NCI-H2081 treated with DMSO at 0.1 percent for 48 hours (cell line): ENCODE measurements at regions not wholly inside any gene's neighbourhood (a gene's known extent, or its start where the extent isn't known, plus 50 kb on each side); places are given as distances from the start of the nearest gene placed in this dataset.

Source experiments
- DNase-seq: peaks from one replicate; lab custom pipeline; 2025; lab: John Stamatoyannopoulos, UW

DNA sequence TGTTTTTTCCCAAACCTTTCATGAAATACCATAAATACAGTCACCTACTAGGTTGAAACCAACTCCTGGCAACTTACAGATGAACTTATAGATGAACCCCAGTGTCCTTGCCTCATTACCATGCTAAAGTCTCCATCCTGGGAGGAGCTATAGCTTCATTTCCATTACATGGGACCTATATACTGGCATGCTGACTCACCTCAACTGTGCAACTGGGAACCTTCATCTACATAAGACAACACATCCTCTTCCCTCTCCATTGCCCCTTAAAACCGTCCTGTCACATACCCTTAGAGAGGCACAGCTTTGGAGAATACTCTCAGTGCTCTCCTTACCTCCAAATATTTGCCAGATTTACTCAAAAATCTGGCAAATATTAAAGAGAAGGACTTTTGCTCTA, 638.3 kb downstream of the HTR1A start:
- DNase-seq = no peak

DNA sequence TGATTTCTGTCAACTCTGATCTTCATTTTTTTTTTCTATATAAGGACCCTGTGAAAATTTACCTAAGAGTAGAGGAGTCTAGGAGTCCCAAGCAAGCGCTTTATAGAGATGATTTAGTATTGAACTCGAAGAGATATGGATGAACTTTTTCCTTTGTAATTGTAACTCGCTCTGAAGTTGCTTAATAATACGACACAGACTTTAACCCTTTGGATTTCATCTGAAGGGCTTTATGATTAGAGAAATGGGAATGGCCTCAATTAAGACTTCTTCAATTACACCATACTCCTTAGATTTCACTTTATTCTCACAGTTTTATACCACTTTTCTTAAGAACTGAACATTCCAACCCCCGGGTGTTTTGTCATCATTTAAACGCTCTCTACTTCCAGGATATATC, 647.7 kb downstream of the HTR1A start:
- DNase-seq = no peak

DNA sequence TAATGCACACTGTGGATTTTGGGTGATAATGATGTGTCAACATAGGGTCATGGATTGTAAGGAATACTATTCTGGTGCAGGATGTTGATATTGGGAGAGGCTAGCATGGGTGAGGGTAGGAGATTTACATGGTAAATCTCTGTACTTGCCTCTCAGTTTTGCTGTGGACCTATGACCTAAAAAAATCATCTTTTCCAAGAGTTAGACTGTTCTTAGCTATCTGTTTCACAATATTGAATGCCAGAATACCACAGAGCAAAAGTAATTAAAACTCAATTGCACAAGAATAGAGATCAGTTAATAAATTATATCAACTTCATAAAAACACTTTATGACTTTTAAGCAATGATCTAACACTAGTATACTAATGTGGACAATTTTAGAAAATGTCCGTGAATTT, 651.6 kb downstream of the HTR1A start:
- no peak for DNase-seq

DNA sequence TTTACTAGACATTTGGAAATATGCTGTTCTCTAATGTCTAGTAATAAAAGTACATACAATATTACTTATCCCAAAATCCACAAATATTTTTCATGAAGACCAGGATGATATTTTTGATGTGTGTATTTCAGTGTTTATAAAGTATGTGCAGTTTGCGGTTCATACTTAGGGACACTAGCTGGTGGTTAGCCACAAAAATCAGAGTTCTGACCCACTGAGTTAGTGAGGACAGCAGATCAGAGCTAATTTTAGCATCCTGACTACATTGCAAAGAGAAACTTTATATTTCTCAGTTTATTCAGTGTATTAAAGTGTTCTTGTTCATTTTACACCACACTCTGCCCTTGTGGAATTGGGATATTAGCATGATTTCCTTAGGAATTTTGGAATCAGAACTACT, 655.3 kb downstream of the HTR1A start:
- no peak for DNase-seq

DNA sequence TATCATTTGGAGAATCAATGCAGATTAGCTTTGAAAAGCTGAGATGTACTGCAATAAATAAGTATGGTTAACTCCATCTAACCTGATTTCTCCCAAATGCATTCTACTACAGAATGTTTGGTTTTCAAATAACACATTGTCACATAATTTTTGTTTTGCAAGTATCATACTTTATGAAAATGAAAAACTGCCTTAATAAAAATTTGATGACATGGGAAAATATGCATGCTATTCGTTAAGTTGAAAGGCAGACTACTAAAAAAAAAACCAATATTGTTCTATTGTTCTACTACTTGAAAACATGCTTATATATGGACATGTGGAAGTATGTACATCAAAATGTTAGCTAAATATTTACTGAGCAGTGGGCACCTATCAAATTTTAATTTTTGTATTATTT, 668.9 kb downstream of the HTR1A start:
- DNase-seq = no peak

DNA sequence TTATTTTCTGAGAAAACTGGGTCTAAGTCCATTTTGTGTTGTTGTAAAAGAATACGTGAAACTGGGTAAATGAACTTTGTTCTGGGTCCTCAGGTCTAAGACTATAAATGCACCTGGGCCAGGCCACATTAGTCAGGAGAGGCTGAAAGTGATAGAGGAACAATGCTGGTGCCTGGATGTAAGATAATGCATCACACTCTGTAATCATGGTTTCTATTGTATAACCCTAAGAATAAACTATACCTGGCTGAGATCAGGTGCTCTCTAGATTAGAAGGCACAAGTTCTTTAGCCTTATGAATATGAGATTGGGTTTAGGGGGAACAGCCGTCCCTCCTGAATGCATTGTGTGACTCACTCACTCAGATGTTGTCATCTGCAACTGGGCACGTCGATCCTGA, 675.5 kb downstream of the HTR1A start:
- DNase-seq = no peak

DNA sequence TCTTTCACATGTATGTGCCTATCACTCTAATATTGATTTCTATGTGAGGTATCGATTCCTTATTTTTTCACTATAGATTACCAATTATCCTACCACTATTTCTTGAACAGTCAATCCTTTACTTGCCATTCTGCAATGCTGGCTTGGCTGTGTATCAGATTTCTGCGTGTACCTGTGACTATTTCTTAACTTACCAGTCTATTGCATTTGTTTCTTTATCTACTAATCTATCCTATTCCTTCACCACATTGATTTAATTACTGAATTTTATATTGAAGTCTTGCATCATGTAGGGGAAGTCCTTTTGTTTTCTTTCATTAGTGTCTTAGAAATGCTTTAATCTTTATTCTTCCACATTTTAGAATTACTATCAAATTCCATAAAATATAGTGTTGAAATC, 684.8 kb downstream of the LRRC70 start:
- DNase-seq = no peak

DNA sequence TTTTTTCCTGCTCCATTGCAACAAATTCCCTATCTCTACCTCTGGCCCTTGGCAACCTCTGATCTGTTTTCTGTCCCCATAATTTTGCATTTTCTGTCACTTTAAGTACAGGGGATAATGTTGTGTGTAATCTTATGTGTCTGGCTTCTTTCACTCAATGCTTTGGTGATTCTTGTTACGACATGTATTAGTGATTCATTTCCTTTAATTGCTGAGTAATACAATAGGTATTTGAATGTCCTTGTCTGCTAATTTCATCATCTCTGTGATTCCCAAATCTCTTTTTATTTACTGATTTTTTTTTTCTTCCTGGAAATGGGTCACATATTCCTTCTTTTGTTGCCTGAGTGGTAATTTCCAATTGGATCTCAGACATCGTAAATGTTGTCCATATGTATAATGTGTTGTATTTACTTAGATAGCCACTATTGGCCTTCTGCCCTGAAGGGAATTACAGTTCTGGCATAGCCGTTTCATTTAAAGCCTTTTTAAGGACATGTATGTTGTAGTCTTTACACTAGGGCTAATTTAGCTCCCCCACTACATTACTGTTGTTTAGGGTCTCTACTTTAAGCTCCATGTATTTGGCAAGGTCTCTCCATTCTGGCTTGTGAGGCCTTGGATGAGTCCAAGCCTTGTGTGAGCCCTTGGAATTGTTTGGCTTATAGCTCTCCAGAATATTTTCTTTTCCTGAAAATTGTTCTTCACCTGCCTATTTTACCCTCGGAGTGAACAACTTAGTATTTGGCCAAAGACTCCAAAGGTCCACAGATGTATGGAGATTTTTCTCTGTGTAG, 683.8 kb downstream of the LRRC70 start:
- DNase-seq = no peak

DNA sequence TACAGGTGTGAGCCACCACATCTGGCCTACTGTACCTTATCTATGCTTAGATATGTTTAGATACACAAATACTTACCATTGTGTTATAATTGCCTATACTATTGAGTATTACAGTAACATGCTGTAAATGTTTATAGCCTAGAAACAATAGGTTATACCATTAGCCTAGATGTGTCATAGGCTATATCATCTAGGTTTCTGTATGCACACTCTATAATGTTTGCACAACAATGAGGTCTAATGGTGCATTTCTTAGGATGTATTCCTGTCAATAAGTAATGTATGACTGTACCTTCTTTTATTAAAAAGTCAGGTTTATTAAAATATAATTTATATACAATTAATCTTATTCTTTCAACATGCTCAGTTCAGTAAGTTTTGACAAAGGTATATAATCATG, 683.1 kb downstream of the LRRC70 start:
- DNase-seq = no peak

DNA sequence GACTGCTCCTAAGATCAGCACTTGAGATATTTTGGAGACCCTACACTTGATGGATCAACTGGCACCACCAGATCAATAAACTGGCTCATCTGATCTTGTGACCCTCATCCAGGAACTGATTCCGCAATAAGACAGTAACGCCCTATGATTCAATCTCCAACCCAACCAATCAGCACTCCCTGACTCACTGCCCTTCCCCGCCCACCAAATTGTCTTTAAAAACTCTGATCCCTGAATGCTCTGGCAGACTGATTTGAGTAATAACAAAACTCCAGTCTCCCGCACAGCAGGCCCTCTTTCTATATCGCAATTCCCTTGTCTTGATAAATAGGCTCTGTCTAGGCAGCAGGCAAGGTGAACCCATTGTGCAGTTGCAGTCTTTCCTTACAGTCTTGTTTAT, 677.0 kb downstream of the LRRC70 start:
- DNase-seq = no peak

DNA sequence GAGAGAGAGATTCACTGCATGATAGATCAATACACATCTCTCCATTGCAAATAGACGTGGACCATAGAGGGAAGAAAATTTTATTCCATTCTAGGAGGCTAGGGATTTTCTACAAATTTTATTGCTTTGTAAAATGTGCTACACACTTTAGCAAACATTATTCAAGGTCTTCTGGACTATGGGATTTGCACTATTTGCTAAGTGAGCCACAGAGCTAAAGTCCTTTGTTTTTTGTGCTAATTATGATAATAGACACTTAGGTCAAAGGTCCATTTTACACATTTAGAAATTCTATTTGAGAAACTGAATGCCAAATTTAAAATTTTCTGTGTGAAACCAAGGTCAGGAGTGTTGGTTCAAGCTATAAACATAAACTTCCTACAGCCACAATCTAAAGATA, 672.3 kb downstream of the LRRC70 start:
- DNase-seq = no peak

DNA sequence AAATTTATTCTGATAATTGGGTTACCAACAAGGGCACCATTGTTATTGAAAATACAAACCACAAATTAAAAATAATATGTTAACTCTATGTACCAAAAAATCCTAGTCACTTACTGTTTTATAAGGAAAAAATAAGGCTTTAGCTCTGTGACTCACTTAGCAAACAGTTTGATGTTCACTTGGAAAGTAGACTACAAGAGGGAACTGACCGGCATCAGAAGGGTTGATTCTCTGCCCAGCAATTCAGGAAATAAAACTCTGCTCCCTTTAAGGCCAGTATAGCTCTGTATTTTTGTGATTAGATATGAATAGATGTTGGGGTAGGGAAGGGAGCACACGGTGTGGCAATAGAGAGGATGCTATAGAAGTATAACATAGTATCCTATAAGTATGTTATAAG, 671.3 kb downstream of the LRRC70 start:
- no peak for DNase-seq

DNA sequence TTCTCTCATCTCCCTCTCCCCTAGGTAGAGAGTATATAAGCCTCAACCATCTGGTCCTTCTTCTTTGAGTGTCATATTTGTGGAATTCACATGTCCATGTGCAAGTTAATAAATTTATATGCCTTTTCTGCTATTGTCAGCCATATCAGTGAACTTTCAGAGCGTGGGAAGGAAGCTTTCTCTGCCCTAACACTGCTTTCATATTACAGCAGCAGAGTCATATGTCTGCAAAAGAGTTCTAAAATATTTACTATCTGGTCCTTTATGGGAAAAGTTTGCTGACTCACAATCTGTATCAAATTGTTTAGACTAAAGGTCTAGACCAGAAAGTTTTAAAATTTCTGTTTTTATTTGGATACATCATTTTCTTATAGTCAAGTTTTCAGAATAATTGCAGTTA, 669.0 kb downstream of the LRRC70 start:
- DNase-seq = no peak

DNA sequence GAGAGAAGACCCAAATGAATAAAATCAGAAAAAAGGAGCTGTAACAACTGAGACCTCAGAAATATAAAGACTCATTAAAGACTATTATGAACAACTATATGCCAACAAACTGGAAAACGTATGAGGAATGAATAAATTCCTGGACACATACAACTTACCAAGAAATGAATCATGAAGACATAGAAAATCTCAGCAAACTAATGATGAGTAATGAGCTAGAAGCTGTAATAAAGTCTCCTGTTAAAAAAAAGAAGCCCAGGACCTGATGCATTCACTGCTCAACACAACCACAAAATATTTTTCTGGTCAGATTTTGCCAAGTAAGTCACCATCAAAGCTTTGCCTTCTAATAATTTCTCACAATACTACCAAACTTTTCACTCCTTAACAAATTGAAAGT, 666.7 kb downstream of the LRRC70 start:
- DNase-seq = no peak

DNA sequence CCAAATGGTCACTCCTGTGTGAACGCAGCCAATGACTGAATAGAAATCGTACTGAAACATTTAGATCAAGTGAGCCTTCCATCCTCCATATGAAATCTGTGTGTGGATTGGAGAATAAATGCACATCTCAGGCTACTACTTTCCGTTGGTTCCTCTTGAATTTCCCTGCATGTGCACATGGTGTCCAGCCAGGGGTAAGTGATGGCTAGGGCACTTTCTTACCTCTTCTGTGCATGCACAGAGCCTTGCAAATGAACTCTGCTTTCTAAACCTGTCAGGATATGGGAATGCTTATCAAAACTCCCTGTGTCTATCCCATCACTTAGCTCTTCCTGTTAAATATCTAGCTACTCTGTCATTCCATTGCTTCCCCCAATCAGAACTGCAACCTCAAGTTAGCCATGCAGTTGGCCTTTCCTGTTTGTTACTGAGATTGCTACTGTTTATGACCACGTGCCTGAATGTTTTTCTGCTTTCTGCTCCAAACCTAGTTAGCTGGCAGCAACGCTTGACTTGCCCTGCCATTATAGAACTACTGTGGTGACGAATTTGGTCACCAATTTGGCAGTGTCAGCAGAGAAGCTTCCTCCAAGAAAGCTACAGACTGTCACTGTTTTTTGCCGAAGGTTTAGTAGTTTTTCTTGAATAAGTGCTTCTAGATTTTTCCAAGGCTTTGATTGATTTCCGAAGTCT, 661.6 kb downstream of the LRRC70 start:
- DNase-seq = no peak

DNA sequence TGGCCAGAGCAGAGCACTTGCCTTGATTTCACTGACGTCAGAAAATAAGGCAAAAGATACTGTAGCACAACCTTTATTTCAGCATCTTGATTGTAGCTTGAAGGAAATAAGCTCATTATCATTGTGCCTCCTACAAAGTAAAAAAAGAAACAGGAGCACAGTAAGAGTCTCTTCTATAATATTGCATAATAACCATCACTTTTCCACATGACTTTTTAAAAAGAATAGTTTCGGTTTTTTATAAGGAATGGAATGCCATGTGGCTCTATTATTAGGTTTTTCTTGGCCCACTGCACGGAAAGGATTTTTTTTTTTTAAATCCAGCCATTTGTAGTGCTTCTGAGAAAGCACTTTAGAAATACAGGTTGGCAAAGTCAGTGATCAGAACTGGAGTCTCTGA, 655.3 kb downstream of the LRRC70 start:
- no peak for DNase-seq

DNA sequence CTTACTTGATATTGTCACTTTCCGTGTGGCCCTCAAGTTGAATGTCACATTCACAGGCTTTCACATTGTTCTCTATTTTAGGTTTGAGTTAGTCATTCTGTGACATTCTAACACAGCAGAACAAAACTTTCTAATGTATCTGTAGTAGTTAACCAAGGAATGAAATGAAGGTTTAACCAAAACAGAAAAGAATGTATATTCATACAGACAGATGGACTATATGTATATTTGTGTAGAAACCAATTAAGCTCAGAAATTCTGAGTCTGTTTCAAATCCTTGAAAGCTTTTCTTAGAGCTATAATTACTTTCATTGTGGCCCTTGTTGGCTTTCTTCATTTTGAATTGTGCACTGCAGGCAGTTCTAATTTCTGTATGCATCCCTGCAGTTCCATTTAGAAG, 654.7 kb downstream of the LRRC70 start:
- no peak for DNase-seq

DNA sequence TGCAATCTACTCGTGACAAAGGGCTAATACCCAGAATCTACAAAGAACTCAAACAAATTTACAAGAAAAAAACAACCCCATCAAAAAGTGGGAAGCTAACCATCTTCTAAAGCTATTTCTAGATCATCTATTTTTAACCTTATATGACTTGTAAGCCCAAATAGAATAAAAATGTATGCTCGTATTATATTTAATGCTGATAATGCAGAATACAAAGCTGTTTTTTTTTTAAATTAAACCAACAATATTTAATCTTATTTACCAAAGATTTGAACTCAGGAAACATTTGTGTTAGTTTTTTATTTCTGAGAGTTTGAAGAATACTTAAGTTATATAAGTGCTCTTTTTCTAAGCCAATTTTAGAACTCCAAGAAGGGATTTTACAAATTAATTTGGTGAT, 652.1 kb downstream of the LRRC70 start:
- DNase-seq = no peak

DNA sequence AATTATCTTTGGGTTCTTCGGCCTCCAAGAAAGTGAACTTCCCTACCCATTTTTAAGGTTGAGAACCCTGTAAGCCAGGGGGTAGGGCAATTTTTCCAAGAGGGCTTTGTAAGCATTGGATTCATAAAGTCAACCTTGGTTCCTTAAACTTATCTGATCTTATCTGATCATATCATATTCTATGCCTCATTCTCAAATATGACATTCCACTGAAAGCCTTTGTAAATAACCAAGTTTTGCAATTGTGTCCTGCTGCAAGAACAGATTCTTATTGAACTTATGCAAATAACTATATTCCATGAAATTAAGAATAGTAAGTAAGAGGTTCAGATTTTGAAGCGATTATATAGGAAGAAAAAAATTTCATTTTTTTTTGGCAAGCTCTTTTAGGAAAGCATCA, 649.5 kb downstream of the LRRC70 start:
- no peak for DNase-seq

DNA sequence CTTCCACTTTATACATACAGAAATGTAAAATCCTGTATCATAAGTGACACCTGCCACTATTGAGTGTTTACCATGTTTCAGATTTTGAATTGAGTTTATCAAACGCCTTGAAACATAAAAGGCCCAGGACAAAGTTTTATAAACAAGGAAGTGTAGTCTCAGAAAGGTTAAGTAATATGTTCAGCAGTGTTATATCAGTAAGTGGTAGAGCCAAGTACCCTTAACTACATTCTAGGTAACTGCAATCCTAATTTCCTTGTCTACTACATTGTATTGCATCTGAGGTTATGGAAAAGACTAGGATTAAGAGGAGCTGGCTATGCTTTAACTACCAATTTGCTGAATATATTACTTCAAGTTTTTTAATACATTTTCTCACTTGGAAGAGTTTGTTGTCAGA, 641.6 kb downstream of the LRRC70 start:
- DNase-seq = no peak

DNA sequence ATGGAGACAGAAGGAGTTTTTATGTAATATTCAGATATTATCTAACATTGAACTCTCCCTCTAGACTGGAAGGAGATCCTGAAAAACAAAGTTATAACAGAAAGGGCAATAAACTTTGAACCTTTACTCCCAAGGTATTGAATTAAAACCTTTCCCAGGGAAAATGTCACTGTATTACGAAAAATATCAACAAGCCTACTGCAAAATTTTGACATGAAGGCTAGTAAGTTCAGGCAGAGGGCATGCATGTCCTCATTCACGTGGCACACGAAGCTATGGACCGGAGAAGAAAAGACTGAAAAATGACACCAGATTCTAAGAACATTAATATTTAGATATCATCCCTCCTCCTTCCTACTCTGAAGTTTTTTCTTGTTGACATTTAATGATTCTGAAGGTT, 638.8 kb downstream of the LRRC70 start:
- no peak for DNase-seq

DNA sequence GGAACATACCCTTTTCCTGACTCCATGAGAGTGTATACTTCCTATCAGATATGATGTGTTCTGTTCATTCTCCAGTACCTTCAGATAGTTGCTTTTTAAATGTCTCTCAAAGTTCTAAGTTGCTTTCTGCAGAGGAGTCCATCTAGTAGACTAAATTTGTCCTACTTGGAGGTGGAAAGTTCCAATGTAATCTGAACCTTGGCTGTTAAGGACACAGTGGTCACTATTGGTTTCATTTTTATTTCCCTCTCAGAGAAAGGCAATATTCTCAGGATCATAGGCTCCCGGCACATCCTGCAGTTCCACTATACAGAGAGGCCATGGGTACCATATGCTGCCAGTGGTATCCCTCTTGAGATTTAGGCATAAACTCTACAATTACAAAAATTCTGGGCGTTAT, 634.6 kb downstream of the LRRC70 start:
- no peak for DNase-seq

DNA sequence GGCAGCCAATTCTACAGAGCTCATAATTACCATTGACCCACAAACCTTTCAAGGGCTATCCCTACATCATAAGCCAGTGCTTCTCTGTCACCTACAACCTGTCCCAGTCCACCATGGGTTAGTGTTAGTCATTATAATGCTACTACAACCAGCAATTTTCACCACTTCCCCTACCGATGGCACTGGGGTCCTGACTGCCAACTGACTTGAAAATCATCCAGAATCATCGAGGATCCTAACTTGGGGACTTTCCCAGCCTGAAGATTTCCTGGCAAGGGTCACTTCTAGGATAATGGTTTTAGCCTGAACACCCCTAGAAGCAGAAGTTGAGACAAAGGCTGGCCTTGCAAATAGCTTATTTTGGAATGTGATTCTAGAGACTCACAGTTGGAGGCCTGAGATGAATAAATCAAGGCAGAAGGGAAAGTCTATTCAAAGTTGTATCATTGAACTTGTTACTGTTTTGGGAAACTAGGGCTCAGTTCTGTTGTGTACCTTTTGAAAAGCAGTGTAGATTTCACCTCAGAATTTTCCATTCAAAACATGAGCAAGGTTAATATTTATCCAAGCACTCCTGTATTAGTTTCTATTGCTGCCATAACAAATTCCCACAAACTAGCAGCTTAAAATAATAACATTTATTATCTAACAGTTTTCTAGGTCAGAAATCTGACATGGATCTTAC, 633.0 kb downstream of the LRRC70 start:
- no peak for DNase-seq
